Head of caudate nucleus (tissue), 42 donors: ENCODE measurements at regions not wholly inside any gene's neighbourhood (a gene's known extent, or its start where the extent isn't known, plus 50 kb on each side); places are given as distances from the start of the nearest gene placed in this dataset.

Experiments
- DNase-seq, 42 donors: peaks; one replicate each; pipeline versions ENCODE4 v3.0.0 to v3.0.0-alpha.2; 2020 to 2021; ENCODE audit warnings: mixed read lengths in 7 of 42
- intact Hi-C: fragments of 100-400 bp; cut with DNase I; formaldehyde crosslinking; loops from one replicate; pipeline ENCODE4 v1.15.0; 2022

DNA sequence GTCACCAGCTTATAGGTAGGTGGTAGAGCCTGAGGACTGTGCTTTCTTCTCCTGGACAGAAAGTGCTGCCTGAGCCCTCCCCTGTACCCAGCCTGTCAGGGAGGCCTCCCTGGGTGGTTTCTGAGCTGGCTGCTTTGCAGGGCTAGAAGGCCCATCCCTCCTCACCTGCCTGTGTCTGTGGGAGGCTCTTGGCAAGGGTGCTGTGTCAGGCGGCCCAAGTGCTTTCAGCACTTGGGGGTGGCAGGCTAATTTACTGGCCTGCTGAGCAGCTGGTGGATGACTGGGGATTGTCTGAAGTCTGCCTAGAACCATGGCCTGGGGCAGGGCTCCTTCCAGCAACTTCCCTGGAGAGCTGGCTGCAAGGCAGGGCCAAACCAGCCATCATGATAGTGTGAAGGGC is 139.0 kb upstream of the NAV2 start:
- DNase-seq, result no peak
- intact Hi-C loops, result no loop called here

DNA sequence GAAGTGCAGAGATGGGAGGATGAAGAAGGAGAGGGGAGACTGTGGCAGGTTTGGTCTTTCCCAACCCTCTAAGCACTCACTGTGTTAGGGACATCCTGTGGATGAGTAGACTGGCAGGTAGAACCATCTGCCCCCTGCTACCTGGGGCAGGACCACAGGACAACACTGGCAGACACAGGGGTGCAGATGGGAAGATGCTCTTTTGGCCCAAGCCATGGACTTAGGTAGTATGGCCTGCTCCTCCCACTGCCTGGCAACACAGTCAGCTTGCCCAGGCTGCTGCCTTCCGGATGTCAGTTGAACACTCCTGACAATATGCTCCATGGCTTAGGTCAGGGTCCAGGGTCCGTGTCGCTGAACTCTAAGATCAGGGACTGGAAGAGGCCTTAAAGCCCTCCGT is 140.7 kb upstream of the NAV2 start:
- intact Hi-C loops, result no loop called here
- DNase-seq, result no peak

DNA sequence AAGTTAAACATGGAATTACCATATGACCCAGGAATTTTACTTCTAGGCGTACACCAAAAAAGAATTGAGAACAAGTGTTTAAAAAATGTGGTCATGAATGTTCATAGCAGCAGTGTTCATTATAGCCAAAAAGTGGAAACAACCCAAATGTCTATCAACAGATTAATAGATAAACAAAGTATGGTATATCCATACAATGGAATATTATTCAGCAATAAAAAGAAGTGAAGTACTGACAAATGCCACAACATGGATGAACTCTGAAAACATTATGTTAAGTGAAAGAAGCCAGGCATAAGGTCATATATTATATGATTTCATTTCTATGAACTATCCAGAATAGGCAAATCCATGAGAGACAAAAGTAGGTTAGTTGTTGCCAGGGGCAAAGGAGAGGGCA is 141.7 kb upstream of the NAV2 start:
- intact Hi-C loops, result no loop called here
- DNase-seq, result no peak

DNA sequence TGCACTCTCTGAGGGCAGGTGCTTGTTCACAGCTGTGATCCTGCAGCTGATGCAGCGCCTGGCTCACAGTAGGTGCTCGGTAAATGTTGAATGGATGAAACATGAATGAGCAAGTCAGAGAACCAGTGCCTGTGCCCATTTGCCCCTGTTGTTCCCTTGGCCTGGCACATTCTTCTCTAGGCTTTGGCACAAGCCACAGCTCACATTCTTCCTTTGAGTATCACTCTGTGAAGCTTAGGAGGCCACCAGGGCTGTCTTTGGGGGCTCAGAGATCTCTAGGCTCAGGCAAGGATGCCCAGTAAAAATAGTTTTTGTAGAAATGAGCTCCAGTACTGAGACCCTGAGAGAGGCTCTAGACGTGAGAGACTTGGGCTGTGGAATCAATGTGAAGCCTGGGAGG is 144.6 kb upstream of the NAV2 start:
- intact Hi-C loops, result no loop called here
- no peak for DNase-seq

DNA sequence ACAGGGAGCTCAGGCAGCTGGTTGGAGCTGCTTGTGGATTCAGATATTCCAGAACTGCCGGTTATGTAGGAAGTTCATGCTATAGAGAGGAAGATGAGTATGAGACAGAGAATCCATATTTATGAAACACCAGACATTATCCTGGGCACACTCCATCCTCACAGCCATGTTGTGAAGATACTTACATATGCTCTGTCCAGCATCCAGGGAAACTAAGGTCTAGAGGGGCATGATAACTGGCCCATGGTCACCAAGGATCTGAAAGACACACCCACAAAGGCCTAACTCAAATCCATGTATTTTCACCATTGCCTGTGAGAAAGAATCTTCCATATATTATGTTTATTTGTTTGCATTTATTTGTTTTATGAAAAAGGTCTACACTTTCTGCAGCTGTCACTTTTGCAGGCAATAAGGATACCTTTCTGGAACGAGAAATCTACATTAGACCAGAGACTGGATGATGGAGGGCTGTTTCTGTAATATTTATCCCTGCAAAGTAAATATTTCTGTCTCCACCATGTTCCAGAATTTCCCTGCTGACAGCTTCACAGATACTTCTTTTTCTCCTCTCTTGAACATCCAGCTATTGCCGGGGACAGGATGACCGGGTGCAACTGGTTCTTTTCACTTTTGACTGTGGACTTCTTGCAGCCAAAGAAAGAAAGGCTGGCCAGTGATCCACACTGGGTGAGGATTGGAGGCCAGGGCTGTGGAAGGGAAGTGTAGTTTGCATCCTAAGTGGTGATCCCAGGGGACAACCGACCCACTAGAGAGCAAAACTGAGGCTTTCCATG is 145.9 kb upstream of the NAV2 start:
- intact Hi-C loops, result no loop called here
- DNase-seq, result peak in 1 of 42 donors; percentile 17

DNA sequence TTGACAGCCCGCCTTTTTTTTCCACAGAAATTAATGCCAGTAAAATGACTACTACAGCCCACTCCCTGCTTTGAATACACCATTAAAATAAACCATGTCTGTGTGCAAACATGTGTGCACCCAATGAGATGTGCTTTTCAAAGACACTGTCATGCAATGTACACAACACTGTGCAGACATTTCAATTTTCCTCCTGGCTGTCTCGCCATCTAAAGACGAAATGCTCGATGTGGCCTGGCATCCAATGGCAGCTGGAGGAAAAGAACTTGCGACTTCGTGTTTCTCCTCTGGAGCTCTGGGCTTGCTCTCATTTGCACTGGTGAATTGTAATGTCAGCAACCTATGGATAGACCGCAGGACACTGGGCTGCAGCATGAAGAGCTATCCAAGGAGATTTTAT is 147.0 kb upstream of the NAV2 start:
- intact Hi-C loops, result no loop called here
- DNase-seq, result no peak

DNA sequence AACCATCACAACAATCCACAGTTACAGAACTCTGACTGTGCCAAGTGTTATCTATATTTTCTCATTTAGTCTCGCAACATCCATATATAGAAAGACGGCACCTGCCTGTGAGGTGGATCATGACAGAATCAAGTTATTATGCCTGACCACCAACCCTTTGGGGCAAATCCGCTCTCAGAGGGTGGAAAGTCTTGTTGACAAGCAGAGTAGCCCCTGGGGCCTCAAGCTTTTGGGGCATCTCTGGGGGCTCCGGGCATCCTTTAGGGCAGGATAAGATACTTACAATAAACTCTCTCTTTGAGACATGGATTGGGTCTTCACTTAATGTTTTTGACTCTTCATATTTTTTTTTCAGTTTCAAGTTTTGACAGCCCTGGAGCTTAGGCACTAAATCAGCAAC is 150.5 kb upstream of the NAV2 start:
- DNase-seq, result no peak
- intact Hi-C loops, result loop anchor here (5.0 kb wide), 1 partner anchor 340 kb away; no protein-coding TSS in a partner anchor

DNA sequence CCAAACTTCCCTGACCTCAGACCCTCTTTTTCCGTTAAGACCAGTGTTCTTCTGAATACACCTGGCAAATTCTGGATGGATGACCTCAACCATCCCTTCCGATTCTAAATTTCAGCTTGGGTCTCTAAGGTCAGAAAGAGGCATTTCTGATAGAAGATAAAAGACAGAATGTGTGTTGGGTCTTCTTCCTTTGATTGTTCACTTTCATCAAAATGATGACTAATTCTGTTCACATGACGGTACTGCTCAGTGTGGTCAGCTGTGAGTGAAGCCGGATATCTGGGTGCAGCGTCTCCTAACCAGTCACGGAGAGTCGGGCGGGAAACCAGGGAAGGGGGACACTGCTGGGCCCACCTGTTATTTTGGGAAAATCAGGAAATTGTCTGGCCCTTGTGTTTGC is 151.6 kb upstream of the NAV2 start:
- intact Hi-C loops, result loop anchor here (5.0 kb wide), 1 partner anchor 341 kb away; no protein-coding TSS in a partner anchor

DNA sequence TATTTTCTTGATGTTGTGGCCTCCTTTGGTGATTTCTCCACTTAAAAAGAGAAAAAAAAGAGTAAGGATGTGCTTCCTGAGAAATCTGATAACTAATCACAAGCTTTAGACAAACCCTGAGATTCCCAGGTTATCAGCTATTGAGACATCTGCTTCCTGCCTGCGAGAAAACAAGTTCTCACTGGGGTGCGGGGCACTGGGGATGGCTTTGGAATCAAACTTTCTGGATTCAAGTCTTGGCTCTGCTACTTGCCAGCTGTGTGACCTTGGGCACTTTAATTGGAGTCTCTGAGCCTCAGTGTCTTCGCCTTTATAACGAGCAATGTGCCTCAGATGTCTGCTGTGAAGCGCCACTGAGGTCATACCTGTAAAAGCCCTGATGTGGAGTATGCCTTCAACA is 152.5 kb upstream of the NAV2 start:
- intact Hi-C loops, result loop anchor here (5.0 kb wide), 1 partner anchor 342 kb away; no protein-coding TSS in a partner anchor
- DNase-seq, result peak in 1 of 42 donors; percentile 28

More for the DNA sequence above, 151.6 kb upstream of the NAV2 start:
- DNase-seq, result no peak

DNA sequence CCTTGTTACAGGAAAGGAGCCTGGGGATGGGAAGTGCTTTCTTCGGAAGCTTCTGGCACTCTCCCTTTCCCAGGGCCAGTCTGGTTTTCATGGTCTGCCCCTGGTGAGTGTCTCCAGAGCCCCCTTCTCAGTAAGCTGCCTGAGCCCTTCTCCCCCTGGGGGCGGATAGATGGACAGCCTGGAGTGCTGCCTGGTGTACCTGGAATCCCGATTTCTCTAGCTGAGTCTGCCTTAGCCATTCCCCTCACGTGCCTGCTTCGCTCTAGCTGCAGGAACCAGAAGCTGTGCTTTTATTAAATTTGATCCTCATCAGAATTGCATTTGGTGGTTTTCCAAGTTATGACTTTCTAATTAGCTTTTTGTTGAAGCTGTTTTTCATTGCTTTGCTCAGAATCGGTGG is 152.9 kb upstream of the NAV2 start:
- DNase-seq, result no peak
- intact Hi-C loops, result loop anchor here (2.0 to 10.0 kb wide), 3 partner anchors 183 to 343 kb away; no protein-coding TSS in a partner anchor

DNA sequence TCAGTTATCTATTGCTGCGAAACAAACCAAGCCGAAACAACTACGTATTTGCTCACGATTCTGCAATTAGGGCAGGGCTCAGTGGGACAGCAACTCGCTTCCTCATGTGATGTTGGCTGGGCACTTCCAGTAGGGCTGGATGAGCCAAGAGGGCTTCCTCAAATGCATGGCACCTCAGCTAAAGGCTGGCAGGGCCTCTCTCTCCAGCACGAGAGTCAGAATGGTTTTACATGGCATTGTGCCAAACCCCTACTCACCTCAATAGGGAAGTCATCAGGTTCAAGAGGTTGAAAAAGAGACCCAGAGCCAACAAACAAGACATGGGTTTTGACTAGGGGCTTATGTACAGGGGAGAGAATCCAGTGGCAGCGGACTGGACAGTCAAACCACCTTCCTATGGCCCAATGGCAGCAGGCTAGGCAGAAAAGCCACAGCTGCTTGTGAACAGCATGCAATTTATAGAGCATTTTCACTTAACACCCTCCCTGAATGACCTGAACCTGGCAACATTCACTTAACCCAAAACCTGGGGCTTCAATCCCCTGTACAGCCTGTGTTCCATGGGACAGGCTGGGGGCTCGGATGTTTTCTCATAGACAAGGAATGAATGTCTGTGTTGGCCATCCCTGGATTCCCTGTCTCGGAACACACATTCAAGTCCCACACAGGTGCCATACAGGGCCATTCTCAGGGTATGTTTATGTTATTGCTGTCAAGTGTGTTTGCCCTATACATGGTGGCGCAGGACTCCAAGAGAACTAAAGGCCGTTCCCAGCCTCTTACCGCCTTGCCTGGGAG is 154.2 kb upstream of the NAV2 start:
- no peak for DNase-seq

DNA sequence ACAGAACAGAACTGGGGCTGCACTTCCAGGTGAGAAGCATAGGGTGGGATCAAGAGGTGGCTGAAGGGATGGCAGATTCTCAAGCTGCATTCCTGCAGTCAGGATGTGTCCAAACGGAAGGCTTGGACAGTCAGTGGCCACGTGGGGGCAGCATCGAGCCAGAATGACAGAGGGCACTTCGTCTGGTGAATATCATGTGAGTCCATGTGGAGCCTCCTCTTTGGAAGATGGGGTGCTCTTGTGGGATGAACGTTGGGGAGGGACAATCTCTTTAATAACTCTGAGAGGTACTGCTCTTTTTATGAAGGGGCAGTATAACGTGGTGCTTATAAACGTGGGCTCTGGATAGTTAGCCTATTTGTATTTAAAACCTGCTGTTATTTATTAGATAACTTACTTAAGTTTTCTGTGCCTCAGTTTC is 154.9 kb upstream of the NAV2 start:
- DNase-seq, result peak; percentile 78 to 96 (median 90)
- intact Hi-C loops, result loop anchor here (2.0 to 10.0 kb wide), 2 partner anchors 185 to 293 kb away; no protein-coding TSS in a partner anchor

More for the DNA sequence above, 154.2 kb upstream of the NAV2 start:
- intact Hi-C loops, result loop anchor here (2.0 to 10.0 kb wide), 2 partner anchors 184 to 294 kb away; no protein-coding TSS in a partner anchor

DNA sequence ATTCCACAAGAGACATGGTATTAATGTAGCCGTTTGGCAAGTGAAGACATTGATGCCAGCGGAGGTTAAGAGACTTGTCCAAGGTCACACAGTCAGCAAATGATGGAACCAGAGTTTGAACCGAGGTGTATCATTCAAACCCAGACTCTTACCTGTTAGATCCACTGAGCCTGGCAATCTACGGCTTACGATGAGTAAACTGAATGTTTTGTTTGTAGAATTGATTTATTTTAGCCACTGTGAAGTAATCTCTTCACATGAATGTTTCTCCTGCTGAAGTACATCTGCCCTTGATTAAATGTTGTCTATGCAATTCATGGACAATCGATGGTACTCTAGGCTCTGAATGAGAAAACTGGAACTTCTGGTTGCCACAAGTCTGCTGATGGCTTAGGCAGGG is 155.5 kb upstream of the NAV2 start:
- intact Hi-C loops, result loop anchor here (10.0 kb wide), 1 partner anchor 292 kb away; no protein-coding TSS in a partner anchor

DNA sequence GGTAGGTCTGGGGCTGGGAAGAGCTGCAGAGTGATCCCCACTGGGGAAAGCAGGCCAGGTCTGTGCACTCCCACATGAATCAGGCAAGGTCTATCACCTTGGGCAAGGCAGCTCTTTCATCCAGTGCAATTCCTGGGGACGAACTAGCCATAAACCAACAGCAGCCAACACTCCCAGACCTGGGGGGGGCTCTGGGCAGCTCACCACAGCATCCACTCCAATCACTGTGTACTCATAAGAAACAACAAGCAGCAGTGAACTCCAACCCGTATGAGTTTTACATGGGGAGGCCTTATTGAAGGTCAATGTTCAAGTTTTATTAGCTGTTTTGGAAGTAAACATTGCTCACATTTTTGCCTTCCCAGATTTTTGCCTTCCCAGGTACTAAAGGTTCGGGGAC is 157.4 kb upstream of the NAV2 start:
- DNase-seq, result no peak
- intact Hi-C loops, result loop anchor here (10.0 kb wide), 1 partner anchor 290 kb away; no protein-coding TSS in a partner anchor

More for the DNA sequence above, 155.5 kb upstream of the NAV2 start:
- DNase-seq, result no peak

DNA sequence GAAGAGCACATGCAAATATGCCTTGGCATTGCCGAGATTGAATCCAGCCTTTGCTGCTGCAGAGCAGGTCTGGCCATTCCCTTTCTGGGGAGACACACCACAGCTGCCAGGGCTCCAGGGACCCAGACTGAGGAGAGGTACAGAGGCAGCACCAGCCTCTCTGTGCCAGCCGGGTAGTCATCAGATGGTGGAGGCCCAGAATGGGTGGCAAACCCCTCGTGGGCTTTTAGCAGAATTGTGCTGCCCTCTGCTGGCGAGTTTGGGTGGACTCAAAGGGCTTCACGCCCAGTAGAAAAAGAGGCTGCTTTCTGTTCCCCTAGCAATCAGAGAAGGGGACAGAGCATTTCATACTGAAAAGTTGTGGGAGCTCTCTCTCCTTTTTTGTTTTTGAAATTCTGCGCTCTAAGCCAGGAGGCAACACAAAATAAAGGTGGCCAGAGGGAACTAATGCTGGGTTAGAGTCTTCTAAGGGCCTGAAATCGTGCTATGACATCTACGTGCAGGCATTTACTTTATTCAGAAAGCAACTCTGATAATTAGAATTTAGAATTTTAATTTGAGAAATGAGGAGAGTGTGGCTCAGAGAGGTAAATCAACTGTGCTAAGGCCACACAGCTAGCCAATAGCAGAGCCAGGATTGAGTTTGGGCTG is 158.8 kb upstream of the NAV2 start:
- DNase-seq, result peak; percentile 82 to 97 (median 93)
- intact Hi-C loops, result loop anchor here (2.0 to 10.0 kb wide), 3 partner anchors 243 to 482 kb away; no protein-coding TSS in a partner anchor

DNA sequence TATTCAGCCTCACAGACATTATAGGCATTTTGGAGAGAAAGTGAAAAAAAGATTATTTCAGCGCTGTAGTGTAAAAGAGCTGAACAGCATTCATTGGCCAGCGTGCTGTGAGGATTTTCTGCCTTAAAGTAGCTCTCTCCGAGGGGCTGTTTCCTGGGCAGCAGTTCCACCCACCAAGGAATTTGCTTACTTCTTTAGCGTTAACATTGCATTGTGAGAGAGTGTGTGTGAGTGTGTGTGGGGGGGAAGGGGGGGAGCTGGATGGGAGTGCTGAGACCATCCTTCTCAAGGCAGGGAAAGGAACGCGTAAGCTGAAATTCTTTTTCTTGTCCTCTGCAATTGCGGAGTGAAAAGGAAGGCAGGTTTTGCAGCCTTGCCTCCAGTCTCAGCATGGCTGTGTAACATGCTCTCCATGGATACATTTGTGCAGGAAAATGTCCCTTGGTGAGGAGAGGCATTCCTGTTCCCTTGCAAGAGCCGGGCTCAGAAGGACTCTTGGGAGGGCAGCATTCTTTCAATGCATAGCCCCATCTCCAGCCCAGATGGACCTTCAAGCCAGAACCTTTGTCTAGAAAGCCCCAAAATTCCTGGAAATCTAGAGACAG is 159.9 kb upstream of the NAV2 start:
- intact Hi-C loops, result loop anchor here (2.0 to 10.0 kb wide), 3 partner anchors 242 to 480 kb away; no protein-coding TSS in a partner anchor
- peak in 1 of 42 donors; percentile 28 for DNase-seq

DNA sequence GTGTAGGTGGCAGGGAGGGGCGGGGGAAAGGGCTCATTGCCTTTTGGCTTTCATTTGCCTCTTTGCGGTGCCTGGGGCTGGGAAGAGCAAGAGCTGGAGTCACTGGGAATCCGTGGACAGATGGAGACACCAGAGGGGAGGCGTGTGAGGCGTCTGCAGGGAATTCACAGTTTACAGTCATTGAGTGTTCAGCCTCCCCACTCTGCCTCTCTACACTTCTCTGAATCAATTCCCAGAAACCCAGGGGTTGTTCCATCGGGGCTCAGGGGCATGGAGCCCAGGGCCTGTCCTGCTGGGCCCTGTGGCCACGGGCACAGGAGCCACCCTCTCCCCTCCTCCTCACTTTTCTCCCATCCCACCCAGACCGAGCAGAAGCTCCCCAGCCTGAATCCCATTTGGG is 160.5 kb upstream of the NAV2 start:
- intact Hi-C loops, result loop anchor here (2.0 to 10.0 kb wide), 3 partner anchors 241 to 480 kb away; no protein-coding TSS in a partner anchor
- DNase-seq, result peak in 1 of 42 donors; percentile 11

DNA sequence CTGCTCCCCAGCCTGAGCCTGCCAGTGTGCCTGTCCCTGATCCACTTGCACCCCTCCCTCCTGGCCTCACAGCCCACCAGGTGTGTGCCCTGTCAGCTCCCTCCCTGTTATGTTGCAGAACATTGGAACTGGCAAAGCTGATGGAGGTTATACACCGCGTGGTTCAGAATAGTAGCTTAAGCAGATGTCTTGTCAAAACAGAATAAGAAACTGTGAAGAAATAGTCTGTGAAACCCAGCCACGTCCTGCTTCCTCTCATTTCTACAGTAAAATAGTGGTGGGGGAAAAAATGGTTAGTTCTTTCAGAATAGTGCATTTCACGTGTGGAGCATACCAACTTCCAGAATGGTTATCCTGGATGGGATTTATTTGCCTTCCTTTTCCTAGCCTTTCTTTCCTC is 161.2 kb upstream of the NAV2 start:
- no peak for DNase-seq

DNA sequence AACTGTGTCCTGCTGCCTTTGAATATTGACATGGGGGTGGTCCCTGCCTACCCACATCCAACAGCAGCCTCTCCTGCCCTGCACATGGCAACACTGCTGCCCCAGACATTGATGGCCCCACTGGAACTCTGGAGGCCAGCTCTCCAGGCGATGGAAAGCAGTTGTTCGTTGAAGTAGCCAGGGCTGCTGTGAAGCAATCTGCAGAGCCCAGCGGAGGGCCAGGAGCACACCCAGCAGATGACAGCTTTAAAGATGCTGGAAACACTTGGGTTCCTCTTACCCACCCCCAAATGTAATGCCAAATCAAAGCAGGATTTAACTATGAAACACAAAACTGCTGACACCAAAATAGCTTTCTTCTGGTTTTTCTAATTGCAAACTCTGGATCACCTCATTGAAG is 165.6 kb upstream of the NAV2 start:
- DNase-seq, result no peak
- intact Hi-C loops, result no loop called here

More for the DNA sequence above, 161.2 kb upstream of the NAV2 start:
- intact Hi-C loops, result loop anchor here (5.0 to 10.0 kb wide), 2 partner anchors 287 to 479 kb away; no protein-coding TSS in a partner anchor
